ENCODE measurements at regions not wholly inside any gene's neighbourhood (a gene's known extent, or its start where the extent isn't known, plus 50 kb on each side); places are given as distances from the start of the nearest gene placed in this dataset.
"Not testable (repeated sequence)": the region's sequence is repeated elsewhere in the genome, so short reads cannot be mapped to it uniquely, and the experiment has no call there.

DNA sequence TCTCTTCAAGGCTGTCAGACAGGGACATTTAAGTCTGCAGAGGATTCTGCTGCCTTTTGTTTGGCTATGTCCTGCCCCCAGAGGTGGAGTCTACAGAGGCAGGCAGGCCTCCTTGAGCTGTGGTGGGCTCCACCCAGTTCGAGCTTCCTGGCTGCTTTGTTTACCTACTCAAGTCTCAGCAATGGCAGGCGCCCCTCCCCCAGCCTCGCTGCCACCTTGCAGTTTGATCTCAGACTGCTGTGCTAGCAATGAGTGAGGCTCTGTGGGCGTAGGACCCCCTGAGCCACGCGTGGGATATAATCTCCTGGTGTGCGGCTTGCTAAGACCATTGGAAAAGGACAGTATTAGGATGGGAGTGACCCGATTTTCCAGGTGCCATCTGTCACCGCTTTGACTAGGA lies 437.6 kb downstream of the STK39 start:
- TF ChIP-seq CTCF, POLR2A (IDR thresholded peaks at IDR 0.05): not testable (repeated sequence)
